K562 (cell line): ENCODE measurements at regions not wholly inside any gene's neighbourhood (a gene's known extent, or its start where the extent isn't known, plus 50 kb on each side); places are given as distances from the start of the nearest gene placed in this dataset.

Experiments
- ATAC-seq: fragments of 200-7000 bp; cut with Tn5 transposase; 3 replicates; pipeline ENCODE4 v1.9.1; 2020; ENCODE audit warnings: moderate library complexity
- BruUV-seq: library from RNA; stranded (reverse); fragments of 400-500 nt; replicated peaks from 2 replicates; lab custom pipeline; 2021; lab: Mats Ljungman, UMichigan
- CTCF ChIA-PET: fragments of 300-600 bp; formaldehyde crosslinking; extraction: SDS; loops from one replicate; lab custom pipeline; 2021; ENCODE audit warnings: low intra/inter-chr PET ratio; lab: Yijun Ruan, JAX
- POLR2A ChIA-PET: fragments of 300-600, 350-650 bp; sonication (Branson Sonifier 250); formaldehyde crosslinking; extraction: SDS; loops from one replicate; lab custom pipeline; 2021; ENCODE audit warnings: antibody characterized with exemption, inconsistent platforms; lab: Yijun Ruan, JAX
- DNase-seq, 4 experiments: peaks; one replicate each; pipeline versions ENCODE4 v3.0.0 to v3.0.0-alpha.2; 2011 to 2018; ENCODE audit warnings: low spot score in 3 of 4, mixed read lengths in 3 of 4; ENCODE audit errors: extremely low read depth in 1 of 4
- FAIRE-seq: peaks from 2 replicates; lab custom pipeline; 2011; peaks lifted over from hg19 to GRCh38; lab: Jason Lieb, UNC
- H2AFZ ChIP-seq: 2 replicates; pipeline ENCODE4 v1.6.0; 2011; ENCODE audit warnings: low read depth, low read length, control low read depth, inconsistent platforms
- H3K27ac ChIP-seq: fragments of 200-600 bp; 3 replicates; pipeline ENCODE4 v1.8.0; 2011; ENCODE audit warnings: low read depth, mild to moderate bottlenecking, control low read depth, inconsistent platforms, low read length, moderate library complexity, mixed read lengths; ENCODE audit errors: extremely low read depth
- H3K27me3 ChIP-seq, 2 experiments: fragments of 300-600 bp in 1 of 2; 2 replicates in 1 of 2; 3 replicates in 1 of 2; pipeline versions ENCODE4 v1.6.0 to v1.8.0; 2011; ENCODE audit warnings: inconsistent platforms in 2 of 2, low read length in 2 of 2, mild to moderate bottlenecking in 1 of 2, mixed read lengths in 1 of 2, moderate library complexity in 1 of 2; ENCODE audit not compliant: control insufficient read depth in 2 of 2, insufficient read depth in 2 of 2
- H3K36me3 ChIP-seq: fragments of 300-600 bp; 3 replicates; pipeline ENCODE4 v1.8.0; 2011; ENCODE audit warnings: mild to moderate bottlenecking, low read length, inconsistent platforms; ENCODE audit not compliant: control insufficient read depth, insufficient read depth
- H3K4me1 ChIP-seq, 2 experiments: fragments of 200-600 bp in 1 of 2; replicated peaks in 1 of 2; 2 replicates in 1 of 2; 3 replicates in 1 of 2; pipeline versions ENCODE4 v1.5.1 to v1.8.0; 2011; ENCODE audit warnings: inconsistent platforms in 2 of 2, low read length in 2 of 2, mild to moderate bottlenecking in 1 of 2, mixed read lengths in 1 of 2, moderate library complexity in 1 of 2; ENCODE audit not compliant: control insufficient read depth in 2 of 2, insufficient read depth in 2 of 2
- H3K4me2 ChIP-seq: 2 replicates; pipeline ENCODE4 v1.6.1; 2011; ENCODE audit warnings: low read length, control low read depth, inconsistent platforms, mixed read lengths; ENCODE audit not compliant: insufficient read depth
- H3K4me3 ChIP-seq: fragments of 200-600 bp; sonication (generic), shearing (Covaris generic); 2 replicates; pipeline ENCODE4 v1.5.1; 2016; ENCODE audit warnings: control low read depth, inconsistent platforms
- H3K79me2 ChIP-seq: fragments of 200-600 bp; 3 replicates; pipeline ENCODE4 v1.8.0; 2011; ENCODE audit warnings: low read length, inconsistent platforms; ENCODE audit not compliant: control insufficient read depth, insufficient read depth
- H3K9ac ChIP-seq, 2 experiments: 2 replicates each; pipeline versions ENCODE4 v1.6.0 to v1.6.1; 2011; ENCODE audit warnings: low read depth in 2 of 2, low read length in 2 of 2, control low read depth in 1 of 2, inconsistent platforms in 1 of 2, mild to moderate bottlenecking in 1 of 2, mixed read lengths in 1 of 2; ENCODE audit not compliant: insufficient read depth in 1 of 2
- H3K9me1 ChIP-seq: one replicate; pipeline ENCODE4 v1.6.0; 2011; ENCODE audit warnings: inconsistent platforms, mild to moderate bottlenecking, low read length, moderate library complexity; ENCODE audit not compliant: control insufficient read depth, insufficient read depth
- H3K9me3 ChIP-seq: replicated peaks from 2 replicates; pipeline ENCODE4 v1.5.1; 2011; ENCODE audit warnings: low read depth, low read length, inconsistent platforms; ENCODE audit not compliant: control insufficient read depth, insufficient read depth
- H4K20me1 ChIP-seq: replicated peaks from 2 replicates; pipeline ENCODE4 v1.6.1; 2011; ENCODE audit warnings: low read length, inconsistent platforms, mixed read lengths; ENCODE audit not compliant: control insufficient read depth, insufficient read depth
- C11orf30 ChIP-seq: fragments of 450-650 bp; IDR thresholded peaks from 2 replicates; pipeline ENCODE4 v1.6.1; 2016; ENCODE audit warnings: low read depth, mild to moderate bottlenecking
- ELF4 ChIP-seq: fragments of 450-650 bp; formaldehyde crosslinking; IDR thresholded peaks from 2 replicates; pipeline ENCODE4 v1.4.0; 2022; ENCODE audit warnings: missing genetic modification characterization
- HEY1 ChIP-seq: fragments of 250-450 bp; sonication (Bioruptor Pico); IDR thresholded peaks from 2 replicates; pipeline ENCODE4 v1.5.0; 2020; ENCODE audit warnings: mild to moderate bottlenecking, moderate library complexity, borderline replicate concordance
- JUND ChIP-seq, 2 experiments: IDR thresholded peaks; 2 replicates in 1 of 2; 3 replicates in 1 of 2; pipeline ENCODE4 v1.6.1; 2011; ENCODE audit warnings: borderline replicate concordance in 2 of 2, low read depth in 2 of 2, low read length in 2 of 2, improper control_type of control experiment in 1 of 2, missing biosample characterization in 1 of 2, missing genetic modification characterization in 1 of 2, missing genetic modification reagents in 1 of 2
- PHF20 ChIP-seq: fragments of 450-650 bp; IDR thresholded peaks from 2 replicates; pipeline ENCODE4 v1.6.1; 2018; ENCODE audit not compliant: partially characterized antibody
- TAL1 ChIP-seq: fragments of 450-650 bp; IDR thresholded peaks from 2 replicates; pipeline ENCODE4 v1.6.1; 2016; ENCODE audit warnings: mild to moderate bottlenecking
- WGBS: fragments of 100-300 bp; shearing (Covaris generic); methylation state at CpG from one replicate; pipeline ENCODE4 v1.1.6; 2016; ENCODE audit warnings: low coverage, mixed read lengths; ENCODE audit not compliant: insufficient coverage; ENCODE audit errors: missing lambda C conversion rate; 5-methylcytosine and 5-hydroxymethylcytosine counted together
- in situ Hi-C: fragments of 300-500 bp; cut with MboI; formaldehyde crosslinking; loops from 4 replicates; pipeline ENCODE4 v1.15.0; 2018; ENCODE audit warnings: inconsistent platforms, mixed read lengths
- intact Hi-C: fragments of 100-400 bp; cut with micrococcal nuclease; formaldehyde crosslinking; loops from 2 replicates; pipeline ENCODE4 v1.14.2; 2022
- TF ChIP-seq, protein P1 (sequence below): IDR thresholded peaks from 2 replicates; pipeline ENCODE4 v1.6.1; 2012; ENCODE audit warnings: low read depth, low read length, improper control_type of control experiment, borderline replicate concordance
- TF ChIP-seq, protein P2 (sequence below), 2 experiments: fragments of 200-800 bp in 1 of 2; sonication (Bioruptor generic) in 1 of 2; sonication (generic) in 1 of 2; formaldehyde crosslinking in 1 of 2; IDR thresholded peaks in 1 of 2; conservative IDR thresholded peaks in 1 of 2; 2 replicates each; pipeline versions ENCODE4 v1.5.0 to v1.6.1; 2016 to 2020; ENCODE audit warnings: missing compliant biosample characterization in 1 of 2, missing genetic modification characterization in 1 of 2, missing genetic modification reagents in 1 of 2

DNA sequence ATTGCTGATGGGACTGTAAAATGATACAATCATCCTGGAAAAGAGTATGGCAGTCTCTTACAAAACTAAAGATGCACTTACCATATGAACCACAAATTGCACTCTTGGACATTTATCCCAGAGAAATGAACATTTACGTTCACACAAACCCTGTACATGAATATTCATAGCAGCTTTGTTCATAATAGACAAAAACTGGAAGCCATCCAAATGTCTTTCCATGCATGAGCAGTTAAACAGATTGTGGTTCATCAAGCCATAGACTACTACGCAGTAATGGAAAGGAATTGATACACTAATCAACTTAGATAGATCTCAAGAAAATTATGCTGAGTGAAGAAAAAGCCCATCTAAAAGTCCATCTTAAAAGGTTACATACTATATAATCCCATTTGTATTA, 156.1 kb upstream of the SLC39A10 start:
- CTCF ChIA-PET: no interaction called here
- in situ Hi-C loops (no loop called here), intact Hi-C loops (no loop called here)
- Histone ChIP-seq H3K27me3 (no peaks in the 10 kb centered on the region), H3K27ac (no peak overlapping the region), H3K4me3 (no peak overlapping the region), H3K9ac (no peak overlapping the region), H2AFZ (no peak overlapping the region; the same call in 1 of the 2 replicates), H3K4me1 (no peaks in the 10 kb centered on the region), H4K20me1 (no peaks in the 10 kb centered on the region), H3K9me3 (peaks cover 1% of the 10 kb centered on the region; the same call in 1 of the 2 replicates), H3K79me2 (no peaks in the 10 kb centered on the region), H3K9me1 (no peaks in the 10 kb centered on the region), H3K36me3 (no peaks in the 10 kb centered on the region), H3K4me2 (no peak overlapping the region)
- TF ChIP-seq C11orf30 (0 out of 2 replicates have a peak, but pooled peaks have one; percentile 4), HEY1 (CRISPR knock-in tag) (no peak), JUND (IDR thresholded peaks at IDR 0.05; ENCODE audit: borderline replicate concordance, low read depth, low read length) (no peak), JUND (tag; IDR thresholded peaks at IDR 0.05; ENCODE audit: borderline replicate concordance, low read depth, low read length) (no peak), TAL1 (no peak)
- no peak for ATAC-seq
- BruUV-seq: no TSS peak
- DNase-seq: no peak
- WGBS: 79% methylated on average over 2 of the region's 2 CpGs
- POLR2A ChIA-PET: no interaction called here
- no peak for FAIRE-seq

DNA sequence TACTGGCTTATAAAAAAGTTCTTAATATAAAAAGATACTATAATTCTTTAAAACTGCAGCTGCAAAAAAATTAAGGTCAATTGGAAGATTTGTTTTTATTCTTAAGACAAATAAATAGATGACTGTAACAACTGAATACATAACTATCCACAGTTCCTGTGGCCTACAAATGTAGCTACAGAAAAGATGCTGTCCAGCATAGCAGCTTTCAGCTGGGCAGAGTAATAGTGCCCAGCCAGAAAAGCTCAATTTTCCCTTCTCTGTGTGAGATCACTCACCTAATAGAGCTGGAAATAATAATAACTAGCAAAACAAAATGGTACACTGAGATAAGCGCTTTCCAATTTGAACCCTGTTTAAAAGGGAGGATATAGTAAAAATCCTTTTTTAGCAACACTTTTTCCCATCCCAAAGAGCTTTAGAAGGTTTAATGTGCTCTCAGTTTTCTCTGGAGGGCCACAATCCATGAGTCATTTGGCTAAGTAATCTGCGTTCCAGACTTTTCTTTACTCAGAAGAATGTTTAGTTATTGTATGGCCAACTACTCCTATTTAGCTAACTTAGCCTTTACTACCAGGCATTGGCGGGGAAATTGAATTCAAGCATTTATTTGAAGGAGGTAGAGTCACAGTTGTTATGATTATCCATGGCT, 158.1 kb upstream of the SLC39A10 start:
- no peak overlapping the region for H3K4me3 ChIP-seq
- no peaks in the 10 kb centered on the region for H3K27me3 ChIP-seq
- POLR2A ChIA-PET: interaction anchor here (1.1 to 1.2 kb wide), 2 partner anchors 10 to 96 kb away, joined by 3 to 4 read pairs; no protein-coding TSS in a partner anchor
- TF ChIP-seq, protein P1, sequence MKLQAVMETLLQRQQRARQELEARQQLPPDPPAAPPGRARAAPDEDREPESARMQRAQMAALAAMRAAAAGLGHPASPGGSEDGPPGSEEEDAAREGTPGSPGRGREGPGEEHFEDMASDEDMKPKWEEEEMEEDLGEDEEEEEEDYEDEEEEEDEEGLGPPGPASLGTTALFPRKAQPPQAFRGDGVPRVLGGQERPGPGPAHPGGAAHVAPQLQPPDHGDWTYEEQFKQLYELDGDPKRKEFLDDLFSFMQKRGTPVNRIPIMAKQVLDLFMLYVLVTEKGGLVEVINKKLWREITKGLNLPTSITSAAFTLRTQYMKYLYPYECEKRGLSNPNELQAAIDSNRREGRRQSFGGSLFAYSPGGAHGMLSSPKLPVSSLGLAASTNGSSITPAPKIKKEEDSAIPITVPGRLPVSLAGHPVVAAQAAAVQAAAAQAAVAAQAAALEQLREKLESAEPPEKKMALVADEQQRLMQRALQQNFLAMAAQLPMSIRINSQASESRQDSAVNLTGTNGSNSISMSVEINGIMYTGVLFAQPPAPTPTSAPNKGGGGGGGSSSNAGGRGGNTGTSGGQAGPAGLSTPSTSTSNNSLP: no peak
- TF ChIP-seq ELF4 (CRISPR knock-in tag): no peak
- TF ChIP-seq PHF20: no peak
- TF ChIP-seq, protein P2, sequence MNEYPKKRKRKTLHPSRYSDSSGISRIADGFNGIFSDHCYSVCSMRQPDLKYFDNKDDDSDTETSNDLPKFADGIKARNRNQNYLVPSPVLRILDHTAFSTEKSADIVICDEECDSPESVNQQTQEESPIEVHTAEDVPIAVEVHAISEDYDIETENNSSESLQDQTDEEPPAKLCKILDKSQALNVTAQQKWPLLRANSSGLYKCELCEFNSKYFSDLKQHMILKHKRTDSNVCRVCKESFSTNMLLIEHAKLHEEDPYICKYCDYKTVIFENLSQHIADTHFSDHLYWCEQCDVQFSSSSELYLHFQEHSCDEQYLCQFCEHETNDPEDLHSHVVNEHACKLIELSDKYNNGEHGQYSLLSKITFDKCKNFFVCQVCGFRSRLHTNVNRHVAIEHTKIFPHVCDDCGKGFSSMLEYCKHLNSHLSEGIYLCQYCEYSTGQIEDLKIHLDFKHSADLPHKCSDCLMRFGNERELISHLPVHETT (CRISPR knock-in tag; conservative IDR thresholded peaks at IDR 0.05 in 1 of 2, IDR thresholded peaks at IDR 0.05 in 1 of 2): no peak
- no peak for DNase-seq
- H3K9me1 ChIP-seq: no peaks in the 10 kb centered on the region
- no peaks in the 10 kb centered on the region for H3K36me3 ChIP-seq
- no peak for ATAC-seq
- no peaks in the 10 kb centered on the region for H3K4me1 ChIP-seq
- no peak overlapping the region for H3K27ac ChIP-seq
- H3K4me2 ChIP-seq: no peak overlapping the region
- CTCF ChIA-PET: no interaction called here
- no peaks in the 10 kb centered on the region for H4K20me1 ChIP-seq
- no TSS peak for BruUV-seq
- in situ Hi-C loops (no loop called here), intact Hi-C loops (loop anchor here (1.0 kb wide), 1 partner anchor 161 kb away; no protein-coding TSS in a partner anchor)
- H3K79me2 ChIP-seq: no peaks in the 10 kb centered on the region
- no peak for FAIRE-seq
- 53% methylated on average over 3 of the region's 3 CpGs for whole genome bisulfite sequencing
- no peak overlapping the region for H3K9ac ChIP-seq
- H2AFZ ChIP-seq: peak overlapping the region; percentile 28; the same call in 1 of the 2 replicates
- H3K9me3 ChIP-seq: 0 out of 2 replicates have a peak, but pooled peaks cover 1% of the 10 kb centered on the region
